ENCODE measurements at regions not wholly inside any gene's neighbourhood (a gene's known extent, or its start where the extent isn't known, plus 50 kb on each side); places are given as distances from the start of the nearest gene placed in this dataset.
A peak's percentile ranks its signal among the peaks of the same experiment; 100 is the strongest.
"Not testable (repeated sequence)": the region's sequence is repeated elsewhere in the genome, so short reads cannot be mapped to it uniquely, and the experiment has no call there.

DNA sequence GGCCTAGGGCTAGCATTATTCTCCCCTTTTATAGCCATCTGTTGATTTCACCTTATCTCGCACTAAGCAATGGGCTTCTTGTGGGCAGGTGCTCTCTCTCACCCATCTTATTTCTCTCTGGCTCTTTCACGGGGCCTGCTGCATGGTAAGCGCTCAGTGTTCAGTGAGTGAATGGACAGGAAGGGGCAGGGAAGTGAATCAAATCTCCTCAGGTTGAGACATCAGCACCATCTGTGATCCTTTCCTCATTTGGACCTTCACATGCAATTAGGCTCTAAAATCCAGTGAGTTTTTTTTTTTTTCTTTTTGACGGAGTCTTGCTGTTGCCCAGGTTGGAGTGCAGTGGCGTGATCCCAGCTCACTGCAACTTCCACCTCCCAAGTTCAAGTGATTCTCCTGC lies 76.5 kb upstream of the EZR start:
- Mint-ChIP-seq H3K36me3 (no peaks in the 10 kb centered on the region), H3K27me3 (ENCODE audit: low read depth) (no peaks in the 10 kb centered on the region), H3K4me1 (peaks cover 41% of the 10 kb centered on the region), H3K27ac (peak overlapping the region; percentile 97), H3K9me3 (peaks cover 3% of the 10 kb centered on the region), H3K4me3 (no peak overlapping the region)
- no peak for DNase-seq (ENCODE audit: low spot score in 2 of 2, unreplicated experiment in 2 of 2)
- TF ChIP-seq CTCF (IDR thresholded peaks at IDR 0.05; ENCODE audit: unreplicated experiment) = no peak

GRCh38 chr6:158894193-158894592 lies 75.0 kb upstream of the EZR start:
- Mint-ChIP-seq H3K9me3 (no peaks in the 10 kb centered on the region), H3K4me1 (peaks cover 30% of the 10 kb centered on the region)

DNA sequence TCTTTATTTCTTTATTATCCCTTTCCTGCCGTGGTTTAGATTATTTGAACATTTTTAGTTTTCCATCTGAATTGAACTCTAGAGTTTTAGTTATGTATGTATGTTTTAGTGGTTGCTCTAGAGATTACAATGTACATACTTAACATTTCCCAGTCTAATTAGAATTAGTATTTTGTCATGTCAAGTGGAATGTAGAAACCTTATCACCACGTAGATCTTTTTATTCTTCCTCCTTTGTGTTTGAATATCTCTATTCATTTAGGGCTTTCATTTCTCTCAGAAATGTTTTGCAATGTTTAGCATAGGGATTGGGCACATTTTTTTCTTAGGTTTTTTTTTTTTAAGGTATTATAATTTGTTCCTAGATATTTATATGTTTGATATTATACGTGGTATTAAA lies 73.1 kb upstream of the EZR start:
- no peak for TF ChIP-seq CTCF (IDR thresholded peaks at IDR 0.05; ENCODE audit: unreplicated experiment)
- Mint-ChIP-seq H3K9me3 (peaks cover 10% of the 10 kb centered on the region), H3K27me3 (ENCODE audit: low read depth) (no peaks in the 10 kb centered on the region), H3K4me1 (peaks cover 28% of the 10 kb centered on the region), H3K27ac (peak overlapping the region; percentile 74), H3K36me3 (peaks cover 3% of the 10 kb centered on the region), H3K4me3 (no peak overlapping the region)
- DNase-seq (ENCODE audit: low spot score in 2 of 2, unreplicated experiment in 2 of 2) = no peak

More at GRCh38 chr6:158894193-158894592, 75.0 kb upstream of the EZR start:
- Mint-ChIP-seq H3K27me3 (ENCODE audit: low read depth) (no peaks in the 10 kb centered on the region), H3K36me3 (no peaks in the 10 kb centered on the region), H3K27ac (peak overlapping the region; percentile 97), H3K4me3 (no peak overlapping the region)
- DNase-seq (ENCODE audit: low spot score in 2 of 2, unreplicated experiment in 2 of 2) = no peak
- TF ChIP-seq CTCF (IDR thresholded peaks at IDR 0.05; ENCODE audit: unreplicated experiment) = no peak

- peaks cover 31% of the 10 kb centered on the region for H3K4me1 Mint-ChIP-seq
- not testable (repeated sequence) for H3K27me3 Mint-ChIP-seq (ENCODE audit: low read depth); H3K4me3 Mint-ChIP-seq
Measured at GRCh38 chr6:158891560-158891959, 72.4 kb upstream of the EZR start.

DNA sequence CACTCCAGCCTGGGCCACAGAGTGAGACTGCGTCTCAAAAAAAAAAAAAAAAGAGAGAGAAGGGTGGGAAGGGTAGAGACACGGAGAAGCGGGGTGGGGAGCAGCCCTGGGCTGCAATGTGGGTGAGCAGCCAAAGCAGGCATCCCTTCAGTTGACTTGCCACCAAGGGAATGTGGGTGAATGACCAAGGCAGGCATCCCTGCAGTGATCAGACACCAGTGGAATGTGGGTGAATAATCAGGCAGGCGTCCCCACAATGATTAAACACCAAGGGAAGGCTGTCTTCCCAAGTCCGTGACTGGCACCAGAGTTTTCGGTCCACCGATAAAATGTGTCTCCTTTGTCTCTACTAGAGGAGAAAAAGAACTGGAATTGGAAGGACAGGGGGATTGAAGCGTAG lies 69.0 kb upstream of the EZR start:
- not testable (repeated sequence) for H3K27me3 Mint-ChIP-seq (ENCODE audit: low read depth)

More at GRCh38 chr6:158891560-158891959, 72.4 kb upstream of the EZR start:
- H3K36me3 Mint-ChIP-seq; DNase-seq (ENCODE audit: low spot score in 2 of 2, unreplicated experiment in 2 of 2): not testable (repeated sequence)
- Mint-ChIP-seq H3K9me3 (peaks cover 10% of the 10 kb centered on the region), H3K27ac (peak overlapping the region; percentile 74)

GRCh38 chr6:158886346-158886977 lies 67.3 kb upstream of the EZR start:
- H3K4me1 Mint-ChIP-seq; H3K27me3 Mint-ChIP-seq (ENCODE audit: low read depth); H3K36me3 Mint-ChIP-seq; DNase-seq (ENCODE audit: low spot score in 2 of 2, unreplicated experiment in 2 of 2); H3K4me3 Mint-ChIP-seq: not testable (repeated sequence)
- H3K27ac Mint-ChIP-seq = peak overlapping the region; percentile 13
- H3K9me3 Mint-ChIP-seq = peaks cover 10% of the 10 kb centered on the region

More for the DNA sequence above, 69.0 kb upstream of the EZR start:
- H3K4me3 Mint-ChIP-seq; DNase-seq (ENCODE audit: low spot score in 2 of 2, unreplicated experiment in 2 of 2); H3K36me3 Mint-ChIP-seq; H3K27ac Mint-ChIP-seq: not testable (repeated sequence)
- H3K4me1 Mint-ChIP-seq = peaks cover 12% of the 10 kb centered on the region
- peaks cover 10% of the 10 kb centered on the region for H3K9me3 Mint-ChIP-seq

DNA sequence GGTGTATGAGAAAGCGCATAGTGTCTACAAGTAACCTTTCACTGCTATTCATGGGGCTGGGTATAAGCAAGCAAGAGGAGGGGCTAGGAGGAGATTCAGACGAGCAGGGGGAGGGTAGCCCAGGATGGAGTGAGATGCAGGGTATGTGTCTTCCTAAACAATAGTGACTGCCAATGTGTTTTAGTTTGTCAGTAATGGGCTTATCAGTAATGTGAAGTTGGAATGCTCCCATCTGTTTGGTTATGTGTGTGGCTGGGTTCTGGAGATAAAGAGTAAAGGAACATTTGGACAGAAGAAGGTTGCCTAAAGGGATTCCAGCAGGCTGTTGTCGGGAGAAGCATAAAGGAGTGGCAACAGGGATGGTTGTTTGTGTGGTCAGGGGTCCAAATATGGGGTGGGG lies 62.7 kb upstream of the EZR start:
- peaks cover 20% of the 10 kb centered on the region for H3K9me3 Mint-ChIP-seq

GRCh38 chr6:158881276-158881675 lies 62.1 kb upstream of the EZR start:
- not testable (repeated sequence) for DNase-seq (ENCODE audit: low spot score in 2 of 2, unreplicated experiment in 2 of 2); H3K4me1 Mint-ChIP-seq; H3K4me3 Mint-ChIP-seq; H3K27me3 Mint-ChIP-seq (ENCODE audit: low read depth); H3K27ac Mint-ChIP-seq
- peaks cover 17% of the 10 kb centered on the region for H3K36me3 Mint-ChIP-seq
- H3K9me3 Mint-ChIP-seq = peaks cover 24% of the 10 kb centered on the region

More for the DNA sequence above, 62.7 kb upstream of the EZR start:
- not testable (repeated sequence) for H3K27ac Mint-ChIP-seq; H3K27me3 Mint-ChIP-seq (ENCODE audit: low read depth); DNase-seq (ENCODE audit: low spot score in 2 of 2, unreplicated experiment in 2 of 2); H3K4me1 Mint-ChIP-seq; H3K4me3 Mint-ChIP-seq
- peaks cover 14% of the 10 kb centered on the region for H3K36me3 Mint-ChIP-seq
